ENCODE measurements at regions not wholly inside any gene's neighbourhood (a gene's known extent, or its start where the extent isn't known, plus 50 kb on each side); places are given as distances from the start of the nearest gene placed in this dataset.
"Not testable (repeated sequence)": the region's sequence is repeated elsewhere in the genome, so short reads cannot be mapped to it uniquely, and the experiment has no call there.

GRCh38 chr13:80166352-80166751, 174.6 kb downstream of the SPRY2 start:
- DNase-seq, result no peak
- peaks cover 0 to 5% of the 10 kb centered on the region in 2 donors for H3K9me3 Mint-ChIP-seq
- no peak for ATAC-seq
- H3K4me1 Mint-ChIP-seq, result no peaks in the 10 kb centered on the region
- no peak overlapping the region for H3K4me3 Mint-ChIP-seq
- no peak overlapping the region for H3K27ac Mint-ChIP-seq
- H3K27me3 Mint-ChIP-seq, result no peaks in the 10 kb centered on the region

- no peak for ATAC-seq
- no peak overlapping the region for H3K27ac Mint-ChIP-seq
- peaks cover 0 to 5% of the 10 kb centered on the region in 2 donors for H3K9me3 Mint-ChIP-seq
- no peak for DNase-seq
- H3K4me1 Mint-ChIP-seq, result no peaks in the 10 kb centered on the region
- no peaks in the 10 kb centered on the region for H3K27me3 Mint-ChIP-seq
- H3K4me3 Mint-ChIP-seq, result no peak overlapping the region
These were observed 176.5 kb downstream of the SPRY2 start for GRCh38 chr13:80164462-80164861.

- Mint-ChIP-seq H3K4me3 (no peak overlapping the region), H3K9me3 (peaks cover 0 to 5% of the 10 kb centered on the region in 2 donors), H3K27me3 (no peaks in the 10 kb centered on the region), H3K4me1 (no peaks in the 10 kb centered on the region), H3K27ac (no peak overlapping the region)
- ATAC-seq (no peak), DNase-seq (no peak)
These were observed 179.0 kb downstream of the SPRY2 start for GRCh38 chr13:80161896-80162295.

GRCh38 chr13:80161219-80161618, 179.7 kb downstream of the SPRY2 start:
- Mint-ChIP-seq H3K27ac (no peak overlapping the region), H3K27me3 (no peaks in the 10 kb centered on the region), H3K4me3 (no peak overlapping the region), H3K4me1 (no peaks in the 10 kb centered on the region), H3K9me3 (peaks cover 0 to 5% of the 10 kb centered on the region in 2 donors)
- ATAC-seq, result no peak
- no peak for DNase-seq

GRCh38 chr13:80160110-80160509, 180.8 kb downstream of the SPRY2 start:
- H3K27ac Mint-ChIP-seq, result no peak overlapping the region
- no peaks in the 10 kb centered on the region for H3K4me1 Mint-ChIP-seq
- H3K4me3 Mint-ChIP-seq, result no peak overlapping the region
- DNase-seq (no peak), ATAC-seq (no peak)
- H3K27me3 Mint-ChIP-seq, result no peaks in the 10 kb centered on the region
- H3K9me3 Mint-ChIP-seq, result peaks cover 0 to 5% of the 10 kb centered on the region in 2 donors

- no peaks in the 10 kb centered on the region for H3K4me1 Mint-ChIP-seq
- no peaks in the 10 kb centered on the region for H3K9me3 Mint-ChIP-seq
- no peaks in the 10 kb centered on the region for H3K27me3 Mint-ChIP-seq
- H3K27ac Mint-ChIP-seq, result peak overlapping the region in 1 of 2 donors; percentile 40
- no peak for ATAC-seq
- no peak for DNase-seq
- no peak overlapping the region for H3K4me3 Mint-ChIP-seq
These were observed 183.5 kb downstream of the SPRY2 start for GRCh38 chr13:80157261-80157932.

GRCh38 chr13:80152142-80152541, 188.8 kb downstream of the SPRY2 start:
- not testable (repeated sequence) for H3K4me1 Mint-ChIP-seq, H3K27ac Mint-ChIP-seq, ATAC-seq, DNase-seq, H3K9me3 Mint-ChIP-seq, H3K27me3 Mint-ChIP-seq, H3K4me3 Mint-ChIP-seq

GRCh38 chr13:80151016-80151415, 189.9 kb downstream of the SPRY2 start:
- Mint-ChIP-seq H3K9me3 (peaks cover 0 to 7% of the 10 kb centered on the region in 2 donors), H3K27me3 (no peaks in the 10 kb centered on the region), H3K4me1 (no peaks in the 10 kb centered on the region), H3K4me3 (no peak overlapping the region), H3K27ac (no peak overlapping the region)
- ATAC-seq, result no peak
- no peak for DNase-seq

- ATAC-seq (no peak), DNase-seq (no peak)
- Mint-ChIP-seq H3K4me3 (no peak overlapping the region), H3K27ac (peak overlapping the region in 1 of 2 donors; percentile 54), H3K4me1 (no peaks in the 10 kb centered on the region), H3K27me3 (no peaks in the 10 kb centered on the region), H3K9me3 (peaks cover 0 to 7% of the 10 kb centered on the region in 2 donors)
These were observed 191.2 kb downstream of the SPRY2 start for GRCh38 chr13:80149736-80150135.

GRCh38 chr13:80145171-80145690, 195.7 kb downstream of the SPRY2 start:
- ATAC-seq (no peak), DNase-seq (no peak)
- Mint-ChIP-seq H3K4me1 (no peaks in the 10 kb centered on the region), H3K4me3 (no peak overlapping the region), H3K9me3 (no peaks in the 10 kb centered on the region), H3K27me3 (no peaks in the 10 kb centered on the region), H3K27ac (no peak overlapping the region)

- no peaks in the 10 kb centered on the region for H3K4me1 Mint-ChIP-seq
- no peaks in the 10 kb centered on the region for H3K9me3 Mint-ChIP-seq
- no peak for DNase-seq
- no peaks in the 10 kb centered on the region for H3K27me3 Mint-ChIP-seq
- ATAC-seq, result no peak
- no peak overlapping the region for H3K27ac Mint-ChIP-seq
- H3K4me3 Mint-ChIP-seq, result no peak overlapping the region
These were observed 196.4 kb downstream of the SPRY2 start for GRCh38 chr13:80144493-80144892.

- H3K4me3 Mint-ChIP-seq, result no peak overlapping the region
- no peak for DNase-seq
- H3K4me1 Mint-ChIP-seq, result no peaks in the 10 kb centered on the region
- no peaks in the 10 kb centered on the region for H3K27me3 Mint-ChIP-seq
- ATAC-seq, result no peak
- H3K27ac Mint-ChIP-seq, result no peak overlapping the region
- no peaks in the 10 kb centered on the region for H3K9me3 Mint-ChIP-seq
These were observed 199.6 kb downstream of the SPRY2 start for GRCh38 chr13:80141123-80141849.

GRCh38 chr13:80140685-80141084, 200.2 kb downstream of the SPRY2 start:
- H3K4me3 Mint-ChIP-seq, result no peak overlapping the region
- DNase-seq (no peak), ATAC-seq (no peak)
- H3K27ac Mint-ChIP-seq, result no peak overlapping the region
- H3K4me1 Mint-ChIP-seq, result no peaks in the 10 kb centered on the region
- no peaks in the 10 kb centered on the region for H3K27me3 Mint-ChIP-seq
- H3K9me3 Mint-ChIP-seq, result no peaks in the 10 kb centered on the region

GRCh38 chr13:80139196-80139595, 201.7 kb downstream of the SPRY2 start:
- no peak overlapping the region for H3K4me3 Mint-ChIP-seq
- no peak for ATAC-seq
- H3K27me3 Mint-ChIP-seq, result no peaks in the 10 kb centered on the region
- H3K27ac Mint-ChIP-seq, result no peak overlapping the region
- H3K9me3 Mint-ChIP-seq, result no peaks in the 10 kb centered on the region
- no peak for DNase-seq
- H3K4me1 Mint-ChIP-seq, result no peaks in the 10 kb centered on the region

- Mint-ChIP-seq H3K27me3 (no peaks in the 10 kb centered on the region), H3K4me3 (no peak overlapping the region), H3K4me1 (no peaks in the 10 kb centered on the region), H3K9me3 (no peaks in the 10 kb centered on the region), H3K27ac (no peak overlapping the region)
- no peak for ATAC-seq
- no peak for DNase-seq
These were observed 202.9 kb downstream of the SPRY2 start for GRCh38 chr13:80137994-80138393.

GRCh38 chr13:80134346-80134745, 206.6 kb downstream of the SPRY2 start:
- no peaks in the 10 kb centered on the region for H3K27me3 Mint-ChIP-seq
- no peak overlapping the region for H3K27ac Mint-ChIP-seq
- no peaks in the 10 kb centered on the region for H3K9me3 Mint-ChIP-seq

More at GRCh38 chr13:80134346-80134745, 206.6 kb downstream of the SPRY2 start:
- Mint-ChIP-seq H3K4me3 (no peak overlapping the region), H3K4me1 (no peaks in the 10 kb centered on the region)
- ATAC-seq, result no peak
- DNase-seq, result no peak

Measured in stimulated activated naive CD8-positive, alpha-beta T cell treated with anti-CD3 and anti-CD28 coated beads, Interleukin-15, amount 100 ng/mL, for 72 hours (primary cell).